DMS 273 (cell line): ENCODE measurements at regions not wholly inside any gene's neighbourhood (a gene's known extent, or its start where the extent isn't known, plus 50 kb on each side); places are given as distances from the start of the nearest gene placed in this dataset.
"Not testable (repeated sequence)": the region's sequence is repeated elsewhere in the genome, so short reads cannot be mapped to it uniquely, and the experiment has no call there.

Experiments
- DNase-seq: peaks from one replicate; lab custom pipeline; 2025; ENCODE audit not compliant: unreplicated experiment; lab: John Stamatoyannopoulos, UW

- DNase-seq: peak; percentile 32
These were observed 166.8 kb upstream of the CARMIL1 start for GRCh38 chr6:25112322-25112773.

GRCh38 chr6:25113436-25113835, 165.7 kb upstream of the CARMIL1 start:
- no peak for DNase-seq

GRCh38 chr6:25118038-25118437, 161.1 kb upstream of the CARMIL1 start:
- no peak for DNase-seq

- DNase-seq: no peak
These were observed 158.0 kb upstream of the CARMIL1 start for GRCh38 chr6:25121186-25121585.

GRCh38 chr6:25122001-25122400, 157.2 kb upstream of the CARMIL1 start:
- DNase-seq: no peak

- no peak for DNase-seq
These were observed 156.4 kb upstream of the CARMIL1 start for GRCh38 chr6:25122622-25123237.

GRCh38 chr6:25124216-25124715, 154.9 kb upstream of the CARMIL1 start:
- DNase-seq: no peak

- DNase-seq: no peak
These were observed 153.4 kb upstream of the CARMIL1 start for GRCh38 chr6:25125736-25126135.

GRCh38 chr6:25127076-25127837, 151.9 kb upstream of the CARMIL1 start:
- DNase-seq: no peak

GRCh38 chr6:25130518-25130917, 148.7 kb upstream of the CARMIL1 start:
- DNase-seq: no peak

- DNase-seq: no peak
These were observed 146.2 kb upstream of the CARMIL1 start for GRCh38 chr6:25132934-25133333.

- no peak for DNase-seq
These were observed 145.6 kb upstream of the CARMIL1 start for GRCh38 chr6:25133568-25133967.

GRCh38 chr6:25136854-25137253, 142.3 kb upstream of the CARMIL1 start:
- DNase-seq: no peak

- no peak for DNase-seq
These were observed 141.7 kb upstream of the CARMIL1 start for GRCh38 chr6:25137480-25137879.

GRCh38 chr6:25137916-25138232, 141.3 kb upstream of the CARMIL1 start:
- DNase-seq: no peak

- peak; percentile 27 for DNase-seq
These were observed 140.8 kb upstream of the CARMIL1 start for GRCh38 chr6:25138233-25138933.

- no peak for DNase-seq
These were observed 140.2 kb upstream of the CARMIL1 start for GRCh38 chr6:25138934-25139415.

- not testable (repeated sequence) for DNase-seq
These were observed 139.6 kb upstream of the CARMIL1 start for GRCh38 chr6:25139608-25140007.

GRCh38 chr6:25142506-25142905, 136.7 kb upstream of the CARMIL1 start:
- no peak for DNase-seq

GRCh38 chr6:25144919-25145318, 134.3 kb upstream of the CARMIL1 start:
- no peak for DNase-seq

GRCh38 chr6:25147223-25147622, 132.0 kb upstream of the CARMIL1 start:
- no peak for DNase-seq

- no peak for DNase-seq
These were observed 129.1 kb upstream of the CARMIL1 start for GRCh38 chr6:25150031-25150430.
